GM19023 (cell line): ENCODE measurements at regions not wholly inside any gene's neighbourhood (a gene's known extent, or its start where the extent isn't known, plus 50 kb on each side); places are given as distances from the start of the nearest gene placed in this dataset.

Experiments used
- ATAC-seq: cut with Tn5 transposase; IDR thresholded peaks from one replicate; pipeline ENCODE4 v1.9.1; 2021; ENCODE audit warnings: mild to moderate bottlenecking, moderate library complexity; ENCODE audit not compliant: unreplicated experiment

DNA sequence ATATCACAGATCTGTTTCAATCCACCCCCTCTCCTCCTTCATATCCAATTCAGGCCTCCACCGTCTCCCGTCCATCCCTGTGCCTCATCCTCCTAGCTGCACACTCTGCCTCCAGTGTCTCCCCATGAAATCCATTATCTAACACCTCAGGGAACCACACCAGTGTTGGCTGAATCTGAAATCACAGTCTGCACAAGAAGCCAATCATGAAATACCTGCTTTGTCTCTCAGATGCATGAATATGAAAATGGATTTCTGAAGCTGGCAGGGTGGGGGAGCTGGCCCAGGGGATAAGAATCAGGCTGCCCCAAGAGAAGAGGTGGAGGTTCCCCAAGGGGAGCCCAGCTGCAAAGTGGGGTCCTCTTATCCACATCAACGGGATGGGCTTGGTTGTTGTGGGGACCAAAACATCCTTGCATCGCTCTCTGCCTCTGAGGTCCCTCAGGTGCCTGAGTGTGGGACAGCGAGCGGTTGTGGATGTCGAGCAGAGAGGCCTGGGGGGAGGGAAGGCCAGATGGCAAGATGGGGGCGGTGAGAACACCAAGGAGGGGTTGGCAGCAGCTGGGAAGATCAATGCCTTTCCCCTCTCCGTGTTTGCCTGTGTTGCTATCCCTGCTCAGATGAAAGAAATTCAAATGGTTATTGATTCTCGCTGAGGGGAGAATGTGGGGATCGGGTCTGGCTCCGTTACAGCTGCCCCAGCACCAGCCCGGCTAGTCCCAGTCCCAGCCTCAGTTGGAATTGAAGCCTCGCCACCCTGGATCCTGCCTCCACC, 237.3 kb upstream of the POU3F1 start:
- no peak for ATAC-seq

DNA sequence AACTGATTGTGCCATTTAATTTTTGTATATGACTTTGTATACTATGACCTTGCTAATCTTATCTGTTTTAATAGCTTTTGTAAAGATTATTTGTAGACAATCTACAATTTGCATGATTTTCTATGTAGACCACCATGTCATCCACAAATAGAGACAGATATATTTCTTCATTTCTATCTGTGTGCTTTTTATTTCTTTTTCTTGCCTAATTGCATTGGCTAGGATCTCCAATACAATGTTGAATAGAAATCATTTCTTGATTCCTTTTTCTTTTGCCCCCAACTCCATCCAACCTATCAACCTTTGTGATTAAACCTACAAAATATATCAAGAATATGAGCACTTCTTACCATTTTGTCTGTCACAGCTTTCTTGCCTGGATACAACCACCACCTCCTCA, 232.6 kb upstream of the POU3F1 start:
- no peak for ATAC-seq

DNA sequence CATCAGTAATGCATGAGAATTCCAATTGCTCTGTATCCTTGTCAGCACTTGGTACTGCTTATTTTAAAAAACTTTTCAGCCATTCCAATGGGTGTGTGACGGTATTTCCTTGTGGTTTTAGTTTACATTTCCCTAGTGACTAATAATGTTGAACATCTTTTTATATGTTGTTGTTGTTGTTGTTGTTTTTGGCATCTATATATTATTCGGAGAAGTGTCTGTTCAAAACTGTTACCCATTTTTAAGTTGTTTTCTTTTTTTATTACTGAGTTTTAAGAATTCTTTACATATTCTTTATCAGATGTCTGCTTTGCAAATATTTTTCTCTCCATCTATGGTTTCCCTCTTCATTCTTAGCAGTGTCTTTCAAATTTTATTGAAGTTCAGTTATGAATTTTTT, 231.1 kb upstream of the POU3F1 start:
- no peak for ATAC-seq

DNA sequence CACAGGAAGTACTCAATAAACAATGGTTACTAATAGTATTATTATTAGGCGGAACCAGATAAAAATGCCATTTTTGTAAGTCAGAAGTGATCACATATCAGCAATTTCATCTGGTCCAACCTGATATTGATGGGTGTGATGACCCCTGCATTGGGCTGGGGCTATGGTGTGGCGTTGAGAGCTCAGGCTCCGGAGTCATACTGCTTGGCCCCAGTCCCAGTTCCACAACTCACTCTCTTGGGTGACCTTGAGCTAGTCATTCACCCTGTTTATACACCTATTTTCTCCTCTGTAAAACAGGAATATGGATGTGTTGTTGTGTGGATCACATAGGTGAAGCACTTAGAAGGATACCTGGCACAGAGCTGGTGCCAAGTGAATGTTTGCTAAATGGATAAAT, 229.4 kb upstream of the POU3F1 start:
- no peak for ATAC-seq

DNA sequence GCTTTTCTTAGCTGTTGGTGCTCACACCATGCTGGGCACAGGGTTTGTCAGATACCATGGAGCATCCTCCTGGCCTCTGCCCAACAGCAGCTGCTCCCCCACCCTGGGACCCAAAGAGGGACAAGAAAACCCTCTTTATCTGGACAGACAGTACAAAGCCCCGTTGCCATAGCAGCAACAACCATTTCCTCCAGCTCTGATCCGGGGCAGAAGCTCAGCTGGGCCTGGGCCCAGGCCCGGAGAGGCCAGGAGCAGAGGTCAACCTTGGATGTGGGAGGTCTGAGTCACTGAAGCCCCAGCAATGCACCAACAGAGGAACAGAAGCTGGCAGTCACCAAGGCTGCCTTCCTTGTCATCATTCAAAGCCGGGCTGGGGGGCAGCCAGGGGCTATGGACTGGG, 228.4 kb upstream of the POU3F1 start:
- no peak for ATAC-seq

DNA sequence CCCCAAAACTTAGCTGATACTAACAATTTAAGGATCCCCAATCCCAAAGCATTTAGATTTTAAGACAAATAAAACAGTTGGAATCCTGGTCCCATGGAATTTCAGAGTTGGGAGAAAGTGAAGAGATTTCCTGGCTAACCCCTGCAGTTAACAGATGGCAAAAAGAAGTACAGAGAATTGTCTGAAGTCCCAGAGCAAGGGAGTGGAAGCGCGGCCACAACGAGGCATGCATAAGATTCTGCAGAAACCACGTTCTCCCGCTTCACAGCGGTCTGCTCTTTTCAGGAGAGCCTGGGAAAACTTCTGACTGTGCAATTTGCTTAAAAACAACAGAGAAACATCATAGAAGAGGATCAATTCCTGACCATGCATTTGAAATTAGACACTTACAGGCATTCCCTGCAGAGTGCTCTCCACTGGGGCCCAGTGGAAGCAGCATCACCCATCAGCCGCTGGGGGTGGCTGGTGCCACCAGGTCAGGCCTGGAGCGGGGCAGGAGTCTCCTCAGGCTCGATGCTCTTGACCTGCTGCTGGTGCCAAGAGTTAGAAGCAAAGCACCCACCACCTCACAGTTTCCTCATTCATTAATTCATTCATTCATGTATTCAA, 226.7 kb upstream of the POU3F1 start:
- no peak for ATAC-seq

DNA sequence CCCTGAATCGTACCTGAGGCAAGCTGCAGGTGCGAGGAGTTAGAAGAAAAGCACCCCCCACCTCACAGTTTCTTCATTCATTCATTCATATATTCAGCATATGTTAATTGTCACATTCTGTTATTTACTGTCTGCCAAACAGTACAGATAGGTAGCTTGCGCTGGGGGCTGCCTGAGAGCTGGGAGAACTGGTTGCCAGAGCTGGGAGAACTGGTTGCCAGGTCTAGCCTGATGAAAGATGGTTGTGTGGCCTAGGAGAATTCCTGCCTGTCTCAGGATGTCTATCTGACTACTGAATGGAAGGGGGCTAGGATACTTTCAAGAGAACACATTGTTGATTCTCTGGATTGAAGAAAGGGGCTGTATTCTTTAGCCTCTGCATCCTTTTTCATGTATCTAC, 225.9 kb upstream of the POU3F1 start:
- ATAC-seq = no peak

DNA sequence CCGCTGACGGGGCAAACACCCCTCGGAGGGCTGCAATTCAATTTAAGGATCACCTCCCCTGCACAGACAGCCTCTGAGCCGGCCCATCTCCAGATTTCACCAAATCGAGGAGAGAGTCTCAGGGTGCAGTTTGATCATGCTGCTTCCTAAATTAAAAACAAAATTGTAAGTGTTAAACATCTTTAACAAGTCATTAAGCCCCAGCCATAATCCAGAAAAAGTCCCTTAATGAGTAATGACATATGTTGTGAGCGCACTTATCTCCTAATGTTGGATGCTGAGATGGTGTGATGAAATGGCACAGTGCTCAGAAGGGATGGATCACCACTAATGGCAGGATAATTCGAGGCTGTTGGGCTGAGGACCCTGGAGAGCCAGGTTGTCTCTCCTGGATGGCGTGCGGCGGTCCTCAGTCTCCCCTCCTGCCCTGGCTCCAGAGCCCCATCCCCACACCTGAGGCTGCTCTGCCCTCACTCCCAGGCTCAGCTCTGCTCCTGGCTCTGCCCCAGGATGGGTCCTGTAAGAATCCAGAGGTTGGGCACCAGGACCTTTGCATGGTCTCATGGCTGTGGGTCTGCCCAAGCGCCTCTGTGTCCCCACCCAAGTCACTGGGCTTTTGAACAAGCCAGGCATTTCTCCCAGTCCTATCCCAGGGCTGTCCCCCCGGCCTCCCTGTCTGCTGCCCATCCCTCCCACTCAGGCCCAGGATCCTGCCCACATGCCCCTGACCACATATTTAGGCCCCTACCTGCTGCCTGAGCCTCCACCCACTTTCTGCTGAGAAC, 224.4 kb upstream of the POU3F1 start:
- ATAC-seq = no peak

DNA sequence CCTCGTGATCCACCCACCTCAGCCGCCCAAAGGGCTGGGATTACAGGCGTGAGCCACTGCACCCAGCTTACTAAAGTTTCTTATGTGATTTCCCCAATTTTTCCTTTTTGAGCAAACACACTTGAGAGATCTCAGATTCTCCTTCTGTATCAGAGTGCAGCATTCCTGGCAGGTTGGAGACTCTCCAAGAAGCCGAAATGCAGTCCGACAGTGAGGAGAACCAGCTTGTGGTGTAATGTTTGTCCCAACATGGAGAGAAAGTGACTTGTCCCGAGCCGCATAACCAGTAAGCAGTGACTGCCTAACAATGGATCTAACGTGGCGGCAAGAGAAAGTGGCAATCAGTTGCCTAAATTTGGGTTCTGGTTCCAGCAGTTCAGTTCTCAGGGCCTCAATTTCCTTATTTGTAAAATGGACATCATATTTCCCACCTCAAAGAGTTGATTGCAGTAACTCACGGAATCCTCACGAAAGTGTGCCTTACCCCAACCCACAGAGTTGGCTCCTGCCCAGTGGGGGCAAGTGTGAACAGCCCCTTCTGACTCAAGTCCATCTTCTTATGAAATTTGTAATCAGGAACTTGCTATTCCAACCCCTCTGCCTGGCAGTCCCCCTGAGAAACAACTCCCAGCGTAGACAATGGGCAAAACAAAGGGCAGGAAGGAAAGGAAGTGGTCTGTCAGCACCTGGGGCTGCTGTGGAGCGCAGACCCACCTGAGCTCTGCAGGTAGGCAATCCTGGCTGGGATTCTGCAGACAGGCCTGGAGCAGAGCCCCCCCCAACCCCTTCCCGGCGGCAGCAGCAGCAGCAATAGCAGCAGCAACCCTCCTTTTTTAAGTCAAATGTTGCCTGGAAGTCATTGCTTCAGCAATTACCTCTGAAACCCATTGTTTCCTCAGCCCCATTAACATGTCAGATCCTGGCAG, 223.6 kb upstream of the POU3F1 start:
- no peak for ATAC-seq

DNA sequence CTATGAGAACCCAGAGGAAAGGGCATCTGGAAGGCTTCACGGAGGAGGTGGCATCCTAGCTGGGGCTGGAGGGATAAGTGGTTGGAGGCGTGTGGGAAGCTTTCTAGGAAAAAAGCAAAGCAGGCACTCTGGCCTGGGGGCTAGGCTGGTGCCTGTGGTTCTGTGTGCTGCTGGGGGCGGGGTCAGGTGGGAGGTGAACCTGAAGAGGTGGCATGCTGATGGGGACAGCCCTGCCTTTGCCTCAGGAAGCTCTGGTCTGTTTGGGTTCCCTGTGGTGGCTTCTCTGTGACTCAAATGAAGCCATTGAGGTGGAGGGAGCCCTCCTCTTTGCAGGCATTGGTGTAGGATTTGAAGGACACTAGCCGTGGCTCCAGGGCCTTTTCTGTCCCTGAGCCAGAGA, 221.6 kb upstream of the POU3F1 start:
- ATAC-seq = no peak

DNA sequence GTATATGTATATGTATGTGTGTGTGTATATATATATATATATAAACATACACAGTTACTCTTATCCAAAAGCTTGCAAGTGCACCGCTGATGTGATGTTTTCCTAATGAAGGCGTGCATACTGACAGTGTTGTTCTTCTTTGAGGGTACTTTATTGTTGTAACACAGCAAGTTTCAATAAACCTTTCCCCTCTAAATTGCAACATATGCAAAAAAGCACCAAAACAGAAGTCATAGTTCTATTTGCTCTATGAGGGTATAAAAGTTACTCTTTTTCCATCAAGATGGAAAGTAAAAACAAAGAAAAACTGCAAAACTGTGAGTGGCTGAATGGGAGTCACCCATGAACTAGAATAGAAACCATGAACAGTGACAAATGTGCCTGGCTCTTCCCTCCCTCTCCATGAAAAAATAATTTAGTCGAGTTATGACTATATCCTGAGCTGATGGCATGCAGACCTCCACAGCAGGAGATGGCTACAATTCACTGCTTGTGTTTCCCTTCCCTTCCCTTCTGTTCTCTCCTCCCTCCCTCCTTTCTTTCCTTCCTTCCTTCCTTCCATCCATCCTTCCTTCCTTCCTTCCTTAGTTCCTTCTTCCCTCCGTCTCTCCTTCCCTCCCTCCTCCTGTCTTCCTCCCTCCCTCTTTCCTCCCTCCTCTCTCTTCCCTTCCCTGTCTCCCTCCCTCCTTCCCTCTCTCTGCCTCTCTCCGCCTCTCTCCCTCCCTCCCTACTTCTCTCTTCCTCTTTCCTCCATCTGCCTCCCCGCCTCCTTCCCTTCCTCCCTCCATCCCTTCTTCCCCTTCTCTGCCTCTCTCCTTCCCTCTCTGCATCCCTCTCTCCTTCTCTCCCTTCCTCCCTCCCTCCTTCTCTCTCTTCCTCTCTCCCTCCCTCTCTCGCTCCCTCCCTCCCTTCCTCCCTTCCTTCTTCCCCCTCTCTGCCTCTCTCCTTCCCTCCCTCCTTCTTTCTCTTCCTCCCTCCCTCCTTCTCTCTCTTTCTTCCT, 220.7 kb upstream of the POU3F1 start:
- no peak for ATAC-seq

DNA sequence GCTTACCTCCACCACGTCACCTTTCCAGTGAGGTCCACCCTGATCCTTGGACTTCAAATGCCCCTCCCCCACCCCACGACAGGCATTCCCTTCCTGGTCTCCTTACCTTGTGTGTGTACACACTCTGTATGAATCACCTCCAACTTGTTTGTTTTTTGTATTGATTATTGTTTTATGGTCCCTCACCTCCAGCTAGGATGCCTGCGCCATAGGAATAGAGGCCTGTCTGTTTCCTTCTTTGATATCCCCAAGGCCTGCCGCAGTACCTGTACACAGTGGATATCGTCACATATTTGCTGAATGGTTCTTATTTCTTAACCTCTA, 219.6 kb upstream of the POU3F1 start:
- no peak for ATAC-seq

DNA sequence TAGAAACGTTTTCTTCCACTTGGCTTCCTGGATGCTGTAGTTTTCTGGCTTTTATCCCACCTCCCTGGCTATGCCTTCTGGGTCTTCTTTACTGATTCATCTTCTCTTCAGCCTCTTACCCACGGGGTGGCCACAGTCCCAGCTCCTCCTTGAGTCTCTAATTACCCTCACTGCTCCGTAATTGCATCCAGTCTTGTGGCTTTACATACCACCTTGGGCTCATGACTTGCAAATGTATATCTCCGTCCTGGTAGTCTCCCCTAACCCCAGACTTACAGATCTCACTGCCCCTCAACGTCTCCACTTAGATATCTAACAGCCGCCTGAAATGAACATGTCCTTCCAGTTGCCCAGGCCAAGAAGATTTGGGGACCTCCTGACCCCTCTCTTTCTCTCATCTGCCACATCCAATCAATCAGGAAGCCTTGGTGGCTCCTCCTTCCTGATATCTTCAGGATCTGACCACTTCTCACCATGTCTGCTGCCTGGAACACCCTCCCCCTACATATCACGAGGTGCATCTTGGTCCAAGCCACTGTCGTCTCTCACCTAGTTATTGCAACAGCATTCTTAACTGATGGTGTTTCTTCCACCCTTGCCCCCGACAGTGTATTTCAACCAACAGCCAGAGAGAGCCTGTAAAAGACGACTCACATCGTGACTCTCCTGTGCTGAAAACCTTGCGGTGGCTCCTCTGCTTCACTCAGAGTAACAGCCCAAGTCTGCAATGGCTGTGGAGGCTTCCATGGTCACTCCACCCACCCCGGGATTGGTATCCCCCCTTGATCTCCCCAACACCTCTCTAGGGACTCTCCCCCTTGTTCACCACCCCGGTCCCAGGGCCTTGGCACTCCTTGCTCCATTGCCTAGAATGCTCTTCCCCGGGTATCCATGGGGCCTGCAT, 219.0 kb upstream of the POU3F1 start:
- no peak for ATAC-seq

DNA sequence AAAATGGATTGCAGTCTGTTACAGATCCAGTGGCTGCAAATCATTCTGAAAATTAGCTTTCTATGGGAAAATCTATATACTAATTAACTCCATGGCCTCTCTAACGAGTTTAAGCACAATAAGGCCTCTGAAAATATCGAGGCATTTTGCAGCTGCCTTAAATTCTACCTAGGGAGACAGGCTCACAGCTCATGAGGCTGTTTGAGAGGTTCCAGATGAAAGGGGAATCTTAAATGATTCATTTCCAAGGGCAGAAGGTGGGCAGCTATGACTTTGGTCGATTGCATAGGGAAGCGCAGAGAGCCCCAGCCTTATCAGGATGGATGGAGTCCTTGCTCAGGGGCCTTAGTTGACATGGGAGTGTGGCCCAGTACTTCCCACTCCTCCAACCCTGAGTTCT, 216.8 kb upstream of the POU3F1 start:
- no peak for ATAC-seq

DNA sequence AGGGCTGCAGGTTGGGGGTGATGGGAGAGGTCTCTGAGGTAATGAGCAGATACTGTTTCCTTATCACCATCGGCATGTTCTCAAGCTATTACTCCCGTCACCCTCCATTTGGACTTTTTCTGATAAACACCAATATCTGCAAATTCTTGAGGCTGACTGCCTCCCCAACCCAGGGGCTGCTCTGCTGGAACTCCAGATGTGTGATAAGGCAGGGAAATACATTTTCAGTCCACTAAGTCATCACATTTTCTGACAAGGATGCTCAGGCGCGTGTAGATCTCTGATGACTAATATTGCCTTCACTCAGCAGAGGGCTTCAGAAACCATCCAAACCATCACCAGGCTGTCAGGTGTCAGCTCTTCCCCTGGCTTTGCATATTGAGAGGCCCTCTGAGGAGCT, 215.0 kb upstream of the POU3F1 start:
- no peak for ATAC-seq

DNA sequence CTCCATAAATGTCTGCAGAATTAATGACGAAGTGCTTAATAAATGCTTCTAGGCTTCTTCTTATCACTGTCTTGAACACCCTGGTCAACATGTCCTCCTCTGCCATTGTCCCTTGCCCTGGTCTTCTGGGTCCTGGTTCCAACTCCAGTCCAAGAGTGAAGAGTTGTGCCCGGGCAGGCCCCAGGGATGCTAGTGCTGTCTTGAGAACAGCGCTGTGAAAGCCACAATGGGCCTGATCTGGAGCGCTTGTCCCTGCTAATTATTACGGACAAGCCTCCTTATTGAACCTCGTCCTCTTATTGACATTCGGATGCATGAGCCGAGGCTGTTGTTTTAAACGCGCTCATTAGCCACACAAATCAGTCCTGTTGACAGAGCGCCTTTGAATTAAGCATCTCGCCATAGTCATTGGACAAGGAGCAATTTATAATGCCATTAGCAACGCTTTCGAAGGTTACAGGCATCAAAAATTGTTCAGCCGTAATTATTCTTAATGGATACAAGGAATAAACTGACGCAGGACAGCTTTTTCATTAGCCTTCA, 211.6 kb upstream of the POU3F1 start:
- no peak for ATAC-seq

DNA sequence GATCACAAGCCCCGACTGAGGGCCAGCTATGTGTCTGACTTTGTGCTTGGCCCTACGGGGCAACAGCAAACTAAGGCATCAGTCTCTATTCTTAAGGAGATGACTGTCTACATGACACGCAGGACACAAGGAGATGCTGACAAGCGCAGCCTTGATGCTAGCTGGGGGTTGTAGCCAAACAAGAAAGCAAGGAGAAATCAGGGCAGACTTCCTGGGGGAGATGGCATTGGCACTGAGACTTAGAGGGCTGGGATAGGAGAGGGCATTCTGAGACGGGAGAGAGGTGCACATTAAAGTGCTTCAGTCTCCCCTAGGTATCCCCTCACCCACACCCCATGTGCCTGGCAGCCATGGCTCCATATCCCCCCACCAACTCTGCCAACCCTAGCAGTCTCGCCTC, 210.8 kb upstream of the POU3F1 start:
- no peak for ATAC-seq

DNA sequence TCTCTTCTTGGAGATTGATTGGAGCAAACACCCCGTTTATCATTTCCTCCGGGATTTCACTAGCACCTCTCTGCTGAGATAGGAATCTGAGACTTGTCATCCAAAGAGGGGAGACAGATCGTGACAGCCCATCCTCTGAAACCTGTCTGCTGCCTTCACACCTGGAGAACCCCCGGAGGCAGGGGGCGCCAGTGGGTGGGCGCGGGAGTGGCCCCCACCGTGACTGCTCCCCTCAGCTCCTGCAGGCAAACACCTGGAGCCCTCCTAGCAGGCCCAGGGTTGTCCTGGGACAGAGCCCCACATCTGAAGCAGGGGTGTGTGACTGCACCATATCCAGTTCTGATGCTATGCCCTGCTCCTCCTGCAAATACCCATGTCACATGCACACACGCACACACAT, 209.5 kb upstream of the POU3F1 start:
- no peak for ATAC-seq

DNA sequence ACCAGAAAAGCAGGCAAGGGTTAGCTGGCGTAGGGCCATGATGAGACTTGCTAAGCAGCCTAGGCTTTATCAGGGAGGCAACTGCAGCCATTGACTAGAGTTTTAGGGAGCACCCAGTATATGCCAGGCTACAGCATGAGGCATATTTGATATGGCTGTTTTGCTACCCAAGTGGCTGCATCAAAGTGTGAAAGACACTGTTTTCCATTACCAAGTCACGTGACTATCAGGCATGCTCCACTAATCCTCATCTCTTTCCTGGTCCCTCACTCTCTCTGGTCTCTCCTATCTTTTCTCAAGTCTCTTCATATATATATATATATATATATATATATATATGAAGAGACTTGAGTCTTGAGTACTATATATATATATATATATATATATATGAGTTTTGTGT, 206.7 kb upstream of the POU3F1 start:
- ATAC-seq = no peak
